Sciatic nerve (tissue), 2 donors: ENCODE measurements at regions not wholly inside any gene's neighbourhood (a gene's known extent, or its start where the extent isn't known, plus 50 kb on each side); places are given as distances from the start of the nearest gene placed in this dataset.
"Not testable (repeated sequence)": the region's sequence is repeated elsewhere in the genome, so short reads cannot be mapped to it uniquely, and the experiment has no call there.

Source experiments
- ATAC-seq: fragments of 200-7000 bp; cut with Tn5 transposase; one replicate; pipeline ENCODE4 v1.9.1; 2020; ENCODE audit warnings: mild to moderate bottlenecking, moderate library complexity
- DNase-seq: peaks from one replicate; pipeline ENCODE4 v3.0.0-alpha.2; 2020; ENCODE audit warnings: low spot score
- intact Hi-C: fragments of 100-400 bp; cut with DNase I; formaldehyde crosslinking; loops from one replicate; pipeline ENCODE4 v1.14.2; 2022
- donor health status: DM: no; HTN: no; CAD: no.
- donor health status: DM: no; HTN: no; CAD: no.

- intact Hi-C loops, result no loop called here
- no peak for ATAC-seq
Measured at GRCh38 chr9:84493284-84493947, 152.9 kb upstream of the SLC28A3 start.

GRCh38 chr9:84499969-84500582, 159.5 kb upstream of the SLC28A3 start:
- intact Hi-C loops, result no loop called here
- DNase-seq (no peak), ATAC-seq (no peak)

More at GRCh38 chr9:84493284-84493947, 152.9 kb upstream of the SLC28A3 start:
- DNase-seq, result no peak

GRCh38 chr9:84500826-84501225, 160.3 kb upstream of the SLC28A3 start:
- DNase-seq (no peak), ATAC-seq (no peak)
- intact Hi-C loops, result no loop called here

- ATAC-seq (no peak), DNase-seq (no peak)
- intact Hi-C loops, result no loop called here
Measured at GRCh38 chr9:84501587-84501986, 161.0 kb upstream of the SLC28A3 start.

- ATAC-seq (no peak), DNase-seq (no peak)
- intact Hi-C loops, result no loop called here
Measured at GRCh38 chr9:84502066-84502465, 161.5 kb upstream of the SLC28A3 start.

GRCh38 chr9:84504360-84504759, 163.8 kb upstream of the SLC28A3 start:
- no peak for DNase-seq
- no peak for ATAC-seq
- intact Hi-C loops, result no loop called here

- intact Hi-C loops, result no loop called here
- no peak for DNase-seq
- ATAC-seq, result no peak
Measured at GRCh38 chr9:84511651-84512050, 157.9 kb upstream of the NTRK2 start.

GRCh38 chr9:84512493-84512892, 157.0 kb upstream of the NTRK2 start:
- DNase-seq, result no peak
- intact Hi-C loops, result no loop called here
- no peak for ATAC-seq

GRCh38 chr9:84513473-84513872, 156.1 kb upstream of the NTRK2 start:
- DNase-seq, result no peak
- ATAC-seq, result no peak
- intact Hi-C loops, result no loop called here

GRCh38 chr9:84513979-84514378, 155.6 kb upstream of the NTRK2 start:
- ATAC-seq (no peak), DNase-seq (no peak)
- intact Hi-C loops, result no loop called here

- DNase-seq, result no peak
- ATAC-seq, result no peak
- intact Hi-C loops, result no loop called here
Measured at GRCh38 chr9:84514421-84514820, 155.1 kb upstream of the NTRK2 start.

- intact Hi-C loops, result no loop called here
- ATAC-seq (no peak), DNase-seq (no peak)
Measured at GRCh38 chr9:84517026-84517425, 152.5 kb upstream of the NTRK2 start.

GRCh38 chr9:84519413-84519812, 150.1 kb upstream of the NTRK2 start:
- intact Hi-C loops, result no loop called here
- ATAC-seq, result no peak
- no peak for DNase-seq

GRCh38 chr9:84521208-84521607, 148.3 kb upstream of the NTRK2 start:
- DNase-seq (no peak), ATAC-seq (no peak)
- intact Hi-C loops, result no loop called here

- DNase-seq, ATAC-seq, intact Hi-C loops: not testable (repeated sequence)
Measured at GRCh38 chr9:84526211-84526610, 143.3 kb upstream of the NTRK2 start.

- intact Hi-C loops, ATAC-seq, DNase-seq: not testable (repeated sequence)
Measured at GRCh38 chr9:84527060-84527720, 142.3 kb upstream of the NTRK2 start.

GRCh38 chr9:84535973-84536372, 133.6 kb upstream of the NTRK2 start:
- DNase-seq, intact Hi-C loops, ATAC-seq: not testable (repeated sequence)

- intact Hi-C loops, result no loop called here
- ATAC-seq (no peak), DNase-seq (no peak)
Measured at GRCh38 chr9:84538879-84539278, 130.7 kb upstream of the NTRK2 start.

GRCh38 chr9:84542554-84542953, 127.0 kb upstream of the NTRK2 start:
- DNase-seq, result no peak
- intact Hi-C loops, result no loop called here
- no peak for ATAC-seq

GRCh38 chr9:84554069-84554664, 115.4 kb upstream of the NTRK2 start:
- no peak for ATAC-seq
- intact Hi-C loops, result no loop called here

More at GRCh38 chr9:84554069-84554664, 115.4 kb upstream of the NTRK2 start:
- no peak for DNase-seq
